HG03064 (cell line): ENCODE measurements at regions not wholly inside any gene's neighbourhood (a gene's known extent, or its start where the extent isn't known, plus 50 kb on each side); places are given as distances from the start of the nearest gene placed in this dataset.

Source experiments
- ATAC-seq: cut with Tn5 transposase; IDR thresholded peaks from one replicate; pipeline ENCODE4 v1.9.1; 2021; ENCODE audit warnings: low read depth; ENCODE audit not compliant: unreplicated experiment

GRCh38 chr11:112507281-112507680 is 246.6 kb upstream of the PLET1 start:
- no peak for ATAC-seq

GRCh38 chr11:112508750-112509149 is 248.1 kb upstream of the PLET1 start:
- no peak for ATAC-seq

- no peak for ATAC-seq
Observed at GRCh38 chr11:112509300-112509699, 248.6 kb upstream of the PLET1 start.

GRCh38 chr11:112511271-112511670 is 250.6 kb upstream of the PLET1 start:
- no peak for ATAC-seq

GRCh38 chr11:112511911-112512310 is 251.3 kb upstream of the PLET1 start:
- no peak for ATAC-seq

- no peak for ATAC-seq
Observed at GRCh38 chr11:112513417-112513816, 252.8 kb upstream of the PLET1 start.

GRCh38 chr11:112514011-112514740 is 253.5 kb upstream of the PLET1 start:
- ATAC-seq = no peak

GRCh38 chr11:112516261-112516660 is 255.6 kb upstream of the PLET1 start:
- no peak for ATAC-seq

- no peak for ATAC-seq
Observed at GRCh38 chr11:112516755-112517154, 256.1 kb upstream of the PLET1 start.

GRCh38 chr11:112518371-112518770 is 257.7 kb upstream of the PLET1 start:
- no peak for ATAC-seq

- no peak for ATAC-seq
Observed at GRCh38 chr11:112519751-112520150, 259.1 kb upstream of the PLET1 start.

GRCh38 chr11:112520354-112520753 is 259.7 kb upstream of the PLET1 start:
- no peak for ATAC-seq

GRCh38 chr11:112522536-112522935 is 261.9 kb upstream of the PLET1 start:
- ATAC-seq = no peak

GRCh38 chr11:112523031-112523430 is 262.4 kb upstream of the PLET1 start:
- no peak for ATAC-seq

GRCh38 chr11:112523477-112523876 is 262.8 kb upstream of the PLET1 start:
- no peak for ATAC-seq

- ATAC-seq = no peak
Observed at GRCh38 chr11:112523951-112524350, 263.3 kb upstream of the PLET1 start.

- ATAC-seq = no peak
Observed at GRCh38 chr11:112524798-112525197, 264.1 kb upstream of the PLET1 start.

GRCh38 chr11:112525270-112525669 is 264.6 kb upstream of the PLET1 start:
- ATAC-seq = no peak

- ATAC-seq = no peak
Observed at GRCh38 chr11:112525844-112526590, 265.4 kb upstream of the PLET1 start.

- no peak for ATAC-seq
Observed at GRCh38 chr11:112526699-112527416, 266.2 kb upstream of the PLET1 start.

GRCh38 chr11:112529071-112529470 is 268.4 kb upstream of the PLET1 start:
- no peak for ATAC-seq
